Cardiac muscle cell (in vitro differentiated cells and primary cell): ENCODE measurements at regions not wholly inside any gene's neighbourhood (a gene's known extent, or its start where the extent isn't known, plus 50 kb on each side); places are given as distances from the start of the nearest gene placed in this dataset.

ENCODE experiments used
- DNase-seq, 2 donors: peaks; one replicate each; pipeline versions ENCODE4 v3.0.0 to v3.0.0-alpha.2; 2010 to 2017; ENCODE audit warnings: low read depth in 1 of 2, low spot score in 1 of 2
- H3K27ac ChIP-seq: fragments of 200-600 bp; sonication (generic); 2 replicates; pipeline ENCODE4 v1.5.1; 2016
- H3K27me3 ChIP-seq: fragments of 200-600 bp; sonication (generic); 2 replicates; pipeline ENCODE4 v1.6.0; 2016; ENCODE audit warnings: control low read depth
- H3K36me3 ChIP-seq: fragments of 200-600 bp; sonication (generic); 2 replicates; pipeline ENCODE4 v1.5.1; 2016; ENCODE audit warnings: control low read depth
- H3K4me1 ChIP-seq: fragments of 200-600 bp; sonication (generic); 2 replicates; pipeline ENCODE4 v1.8.1; 2017; ENCODE audit warnings: low read depth, mild to moderate bottlenecking, mixed run types
- H3K4me3 ChIP-seq: fragments of 200-600 bp; sonication (generic); 2 replicates; pipeline ENCODE4 v1.5.1; 2016; ENCODE audit warnings: mild to moderate bottlenecking
- H3K9me3 ChIP-seq: fragments of 200-600 bp; sonication (generic); 2 replicates; pipeline ENCODE4 v1.5.1; 2017; ENCODE audit warnings: low read depth, mild to moderate bottlenecking, control low read depth
- CTCF ChIP-seq: IDR thresholded peaks from 2 replicates; pipeline ENCODE4 v1.5.1; 2012; ENCODE audit warnings: low read depth, mild to moderate bottlenecking, low read length

GRCh38 chr6:168959696-168960095 lies 293.9 kb downstream of the THBS2 start:
- TF ChIP-seq CTCF = no peak
- Histone ChIP-seq H3K27ac (no peak overlapping the region), H3K4me3 (no peak overlapping the region), H3K4me1 (no peaks in the 10 kb centered on the region), H3K9me3 (no peaks in the 10 kb centered on the region), H3K36me3 (no peaks in the 10 kb centered on the region), H3K27me3 (no peaks in the 10 kb centered on the region)
- no peak for DNase-seq

GRCh38 chr6:168956884-168957730 lies 296.5 kb downstream of the THBS2 start:
- no peak overlapping the region for H3K27ac ChIP-seq
- no peaks in the 10 kb centered on the region for H3K36me3 ChIP-seq
- H3K4me1 ChIP-seq = no peaks in the 10 kb centered on the region
- peak; percentile 96 for TF ChIP-seq CTCF
- H3K9me3 ChIP-seq = no peaks in the 10 kb centered on the region
- peak; percentile 71 to 89 for DNase-seq
- no peaks in the 10 kb centered on the region for H3K27me3 ChIP-seq
- H3K4me3 ChIP-seq = no peak overlapping the region

- Histone ChIP-seq H3K27ac (no peak overlapping the region), H3K36me3 (no peaks in the 10 kb centered on the region), H3K4me3 (no peak overlapping the region), H3K4me1 (no peaks in the 10 kb centered on the region), H3K9me3 (no peaks in the 10 kb centered on the region), H3K27me3 (no peaks in the 10 kb centered on the region)
- TF ChIP-seq CTCF = no peak
- DNase-seq = peak in 1 of 2 donors; percentile 35
Measured at GRCh38 chr6:168956141-168956838, 297.4 kb downstream of the THBS2 start.

DNA sequence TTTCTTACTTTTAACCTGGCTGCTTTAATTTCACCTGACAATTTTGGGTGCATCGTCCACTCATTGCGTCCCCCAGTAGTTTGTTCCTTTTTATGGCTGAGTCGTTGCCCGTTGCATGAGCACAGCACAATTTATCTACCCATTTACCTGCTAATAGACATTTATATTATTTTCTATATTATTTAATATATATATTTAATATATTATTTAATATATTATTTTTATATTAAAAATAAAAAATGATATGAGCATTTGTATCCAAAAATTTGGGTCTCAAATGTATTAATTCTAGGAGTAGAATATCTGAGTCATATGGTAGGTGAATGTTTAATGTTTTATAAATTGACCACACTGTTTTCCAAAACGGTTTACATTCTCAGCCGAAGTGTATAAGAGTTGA lies 300.2 kb downstream of the THBS2 start:
- DNase-seq = no peak
- Histone ChIP-seq H3K27ac (no peak overlapping the region), H3K9me3 (no peaks in the 10 kb centered on the region), H3K27me3 (no peaks in the 10 kb centered on the region), H3K4me3 (no peak overlapping the region), H3K36me3 (no peaks in the 10 kb centered on the region), H3K4me1 (no peaks in the 10 kb centered on the region)
- no peak for TF ChIP-seq CTCF

DNA sequence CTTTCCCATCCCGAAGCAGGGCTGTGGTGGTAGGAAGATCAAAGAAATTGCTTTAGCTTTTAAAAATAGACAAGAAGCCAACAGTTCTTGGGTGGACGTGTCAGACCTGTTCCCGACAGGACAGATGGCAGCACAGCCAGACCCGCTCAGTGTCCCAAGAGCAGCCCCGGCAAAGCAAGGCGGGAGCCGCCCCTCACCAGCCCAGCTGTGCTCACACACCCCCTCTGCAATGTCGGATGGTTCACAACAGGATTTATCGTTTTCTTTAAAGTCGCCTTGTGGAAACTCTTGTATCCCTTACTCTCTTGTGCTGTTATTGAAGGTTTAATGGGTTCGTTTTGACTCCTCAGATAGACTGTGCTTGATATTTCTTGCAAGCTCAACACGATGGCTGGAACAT lies 302.4 kb downstream of the THBS2 start:
- no peak for DNase-seq
- Histone ChIP-seq H3K4me3 (no peak overlapping the region), H3K4me1 (no peaks in the 10 kb centered on the region), H3K27ac (no peak overlapping the region), H3K27me3 (no peaks in the 10 kb centered on the region), H3K9me3 (no peaks in the 10 kb centered on the region), H3K36me3 (no peaks in the 10 kb centered on the region)
- no peak for TF ChIP-seq CTCF
